HTR-8/SVneo (cell line): ENCODE measurements at regions not wholly inside any gene's neighbourhood (a gene's known extent, or its start where the extent isn't known, plus 50 kb on each side); places are given as distances from the start of the nearest gene placed in this dataset.

ENCODE experiments used
- DNase-seq: peaks from one replicate; pipeline ENCODE4 v3.0.0; 2011; ENCODE audit warnings: low spot score, mixed read lengths; ENCODE audit not compliant: insufficient read length
- FAIRE-seq: peaks from 2 replicates; lab custom pipeline; 2011; peaks lifted over from hg19 to GRCh38; lab: Jason Lieb, UNC

GRCh38 chr9:13902286-13903066 is 411.5 kb downstream of the NFIB start:
- FAIRE-seq (no peak), DNase-seq (no peak)

DNA sequence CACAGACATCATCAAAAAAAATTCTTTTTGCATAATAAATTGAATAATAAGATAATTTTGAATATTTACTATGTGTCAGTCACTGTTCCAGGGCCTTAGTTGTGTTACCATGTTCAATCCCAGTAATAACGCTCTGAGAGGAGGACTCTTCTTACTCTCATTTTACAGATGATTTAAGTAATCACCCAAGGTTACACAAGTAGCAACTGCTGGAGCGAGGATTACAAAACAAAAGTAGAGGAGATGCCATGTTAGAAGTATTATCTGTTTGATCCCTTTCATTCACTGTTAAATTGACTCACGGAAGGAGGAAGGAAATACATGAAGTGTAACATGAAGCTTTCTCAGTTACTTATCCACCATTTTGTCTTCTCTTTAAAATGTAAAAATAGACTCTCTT is 412.8 kb downstream of the NFIB start:
- FAIRE-seq (no peak), DNase-seq (no peak)

GRCh38 chr9:13900449-13900848 is 413.5 kb downstream of the NFIB start:
- no peak for DNase-seq
- FAIRE-seq, result no peak

GRCh38 chr9:13899924-13900323 is 414.0 kb downstream of the NFIB start:
- DNase-seq (no peak), FAIRE-seq (no peak)

DNA sequence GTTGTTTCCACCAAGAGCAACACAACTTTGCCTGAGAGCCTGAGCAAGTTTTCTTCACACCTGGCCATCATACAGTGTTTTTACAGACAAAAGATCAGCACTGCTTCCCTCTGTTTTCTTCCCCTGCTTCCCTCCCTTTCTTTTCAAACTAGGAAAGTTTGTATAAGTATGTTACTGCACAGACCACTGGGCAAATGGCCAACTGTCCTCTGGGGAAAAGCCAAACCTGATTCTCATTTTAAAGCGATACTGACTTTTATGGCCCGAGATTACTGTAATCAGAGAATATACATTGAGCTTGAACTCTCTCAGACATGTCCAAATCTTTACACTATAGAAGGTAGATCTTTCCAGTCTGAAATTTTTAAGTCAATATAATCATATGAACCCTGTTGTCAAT is 415.0 kb downstream of the NFIB start:
- DNase-seq (no peak), FAIRE-seq (no peak)

GRCh38 chr9:13896922-13897835 is 416.8 kb downstream of the NFIB start:
- no peak for FAIRE-seq
- DNase-seq, result no peak

DNA sequence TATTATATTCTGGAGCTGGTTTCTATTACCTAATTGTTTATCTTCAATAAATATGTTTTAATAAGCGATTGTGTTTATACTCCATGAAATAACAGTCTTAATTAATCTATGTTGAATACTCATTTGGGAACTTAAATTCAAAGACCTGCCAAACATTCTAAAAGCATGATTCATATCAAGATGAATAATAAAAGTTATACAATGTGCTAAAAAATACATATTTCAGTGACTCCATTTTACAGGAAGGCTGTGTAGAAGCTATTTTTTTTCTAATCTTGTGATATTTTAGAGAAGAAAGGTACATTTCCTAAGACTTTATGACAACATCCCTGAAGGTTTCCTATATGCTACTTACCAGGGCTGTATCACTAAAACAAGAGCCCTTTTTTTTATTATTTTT is 417.9 kb downstream of the NFIB start:
- no peak for FAIRE-seq
- no peak for DNase-seq

DNA sequence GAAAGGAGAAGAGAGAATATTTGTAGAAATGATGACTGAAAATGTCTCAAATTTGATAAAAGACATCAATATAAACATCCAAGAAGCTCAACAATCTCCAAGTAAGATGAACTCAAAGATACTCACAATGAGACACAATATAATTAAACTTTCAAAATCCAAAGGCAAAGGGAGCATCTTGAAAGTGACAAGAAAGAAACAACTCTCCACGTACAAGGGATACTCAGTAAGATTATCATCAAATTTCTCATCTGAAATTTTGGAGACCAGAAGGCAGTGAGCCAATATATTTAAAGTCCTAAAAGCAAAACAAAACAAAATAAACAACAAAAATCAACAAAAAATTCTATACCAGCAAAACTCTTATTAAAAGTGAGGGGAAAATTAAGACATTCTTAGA is 428.7 kb downstream of the NFIB start:
- DNase-seq, result no peak
- FAIRE-seq, result no peak

DNA sequence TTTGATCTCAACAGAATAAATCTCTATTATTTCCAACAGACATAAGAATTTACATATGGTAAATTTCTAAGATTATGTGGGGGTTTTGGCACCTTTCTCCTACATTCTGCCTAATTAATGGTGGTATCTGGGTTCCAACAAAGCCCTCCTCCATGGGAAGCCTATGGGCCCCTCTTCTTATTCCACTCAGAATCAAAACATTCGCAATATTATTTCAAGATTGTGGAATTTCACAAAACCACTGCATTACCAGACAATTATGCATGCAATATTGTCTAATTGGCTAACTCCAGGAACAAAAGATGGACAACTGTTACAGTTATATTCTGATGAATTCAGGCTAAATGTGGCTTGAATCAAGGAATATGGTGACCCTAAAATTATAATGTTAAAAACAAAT is 434.0 kb downstream of the NFIB start:
- DNase-seq (no peak), FAIRE-seq (no peak)

DNA sequence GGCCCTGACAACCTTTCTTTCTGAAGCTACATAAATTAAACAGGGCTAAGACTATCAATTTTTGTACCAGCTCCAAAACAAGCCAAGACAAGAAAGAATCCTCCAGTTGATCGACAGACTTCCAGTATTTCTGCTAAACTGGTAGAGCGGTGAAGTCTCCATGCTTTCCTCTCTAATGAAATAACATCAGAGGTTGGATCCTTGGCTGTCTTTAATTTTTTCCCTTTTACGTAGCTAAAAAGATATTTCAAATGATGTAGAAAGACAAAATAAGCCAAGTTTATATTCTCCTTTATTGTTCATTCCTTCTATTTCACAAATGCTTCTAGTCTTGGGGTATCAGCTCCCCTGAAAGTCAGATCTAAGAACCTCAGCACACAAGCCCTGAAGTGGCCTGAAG is 434.9 kb downstream of the NFIB start:
- DNase-seq (no peak), FAIRE-seq (no peak)

- FAIRE-seq, result no peak
- DNase-seq, result no peak
These were observed 435.7 kb downstream of the NFIB start for GRCh38 chr9:13878241-13878711.

- no peak for DNase-seq
- no peak for FAIRE-seq
These were observed 437.2 kb downstream of the NFIB start for GRCh38 chr9:13876741-13877140.

GRCh38 chr9:13873203-13873602 is 440.7 kb downstream of the NFIB start:
- DNase-seq, result no peak
- FAIRE-seq, result no peak

DNA sequence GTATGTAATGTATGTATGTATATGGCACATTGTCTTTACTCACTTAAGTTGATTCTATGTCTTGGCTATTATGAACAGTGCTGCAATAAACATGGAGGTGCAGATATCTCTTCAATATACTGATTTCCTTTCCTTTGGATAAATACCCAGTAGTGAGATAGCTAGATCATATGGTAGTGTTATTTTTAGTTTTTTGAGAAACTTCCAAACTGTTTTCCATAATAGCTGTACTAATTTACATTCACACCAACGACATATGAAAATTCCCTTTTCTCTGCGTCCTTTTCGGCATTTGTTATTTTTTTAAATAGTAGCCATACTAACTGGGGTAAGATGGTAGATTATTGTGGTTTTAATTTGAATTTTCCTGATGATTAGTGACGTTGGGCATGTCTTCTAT is 445.6 kb downstream of the NFIB start:
- FAIRE-seq, result no peak
- no peak for DNase-seq

DNA sequence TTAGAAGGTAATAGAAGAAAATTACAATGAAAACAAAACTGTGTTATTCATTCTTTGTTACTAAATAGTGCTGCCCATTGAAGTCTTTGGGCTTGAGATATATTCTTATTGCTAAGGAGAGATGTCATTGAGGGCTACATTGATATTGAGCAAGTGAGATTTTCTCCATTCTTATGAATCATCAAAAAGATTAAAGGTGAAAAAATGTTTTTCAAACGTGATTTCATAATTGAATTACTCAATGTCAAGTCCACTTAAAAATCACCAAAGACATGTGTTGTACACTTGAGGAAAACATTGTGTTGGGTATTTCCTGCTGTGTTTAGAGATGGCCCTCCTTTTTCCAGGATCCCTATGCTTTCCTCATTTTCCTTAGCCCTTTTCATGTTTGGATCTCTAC is 448.1 kb downstream of the NFIB start:
- no peak for DNase-seq
- FAIRE-seq, result no peak

GRCh38 chr9:13863112-13863511 is 450.8 kb downstream of the NFIB start:
- FAIRE-seq, result no peak

DNA sequence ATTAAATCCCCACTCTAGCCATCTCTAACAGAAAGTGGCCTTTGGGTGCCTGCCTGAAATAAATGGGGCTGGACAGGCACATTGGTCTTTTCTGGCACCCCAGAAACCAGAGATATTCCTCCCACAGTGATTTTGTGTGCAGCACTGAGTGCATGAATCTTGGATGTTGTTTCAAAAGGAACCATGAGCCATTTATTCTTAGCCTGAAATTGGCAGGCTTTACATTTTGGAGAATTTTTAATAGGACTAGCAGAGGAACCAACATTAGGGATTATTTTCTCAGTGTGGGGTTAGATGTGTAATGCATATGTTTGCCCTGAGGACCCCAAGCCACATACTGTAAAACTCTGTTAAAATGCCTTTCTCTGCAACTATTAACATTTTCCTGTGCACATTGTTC is 451.3 kb downstream of the NFIB start:
- FAIRE-seq (no peak), DNase-seq (no peak)

More at GRCh38 chr9:13863112-13863511, 450.8 kb downstream of the NFIB start:
- DNase-seq, result no peak

DNA sequence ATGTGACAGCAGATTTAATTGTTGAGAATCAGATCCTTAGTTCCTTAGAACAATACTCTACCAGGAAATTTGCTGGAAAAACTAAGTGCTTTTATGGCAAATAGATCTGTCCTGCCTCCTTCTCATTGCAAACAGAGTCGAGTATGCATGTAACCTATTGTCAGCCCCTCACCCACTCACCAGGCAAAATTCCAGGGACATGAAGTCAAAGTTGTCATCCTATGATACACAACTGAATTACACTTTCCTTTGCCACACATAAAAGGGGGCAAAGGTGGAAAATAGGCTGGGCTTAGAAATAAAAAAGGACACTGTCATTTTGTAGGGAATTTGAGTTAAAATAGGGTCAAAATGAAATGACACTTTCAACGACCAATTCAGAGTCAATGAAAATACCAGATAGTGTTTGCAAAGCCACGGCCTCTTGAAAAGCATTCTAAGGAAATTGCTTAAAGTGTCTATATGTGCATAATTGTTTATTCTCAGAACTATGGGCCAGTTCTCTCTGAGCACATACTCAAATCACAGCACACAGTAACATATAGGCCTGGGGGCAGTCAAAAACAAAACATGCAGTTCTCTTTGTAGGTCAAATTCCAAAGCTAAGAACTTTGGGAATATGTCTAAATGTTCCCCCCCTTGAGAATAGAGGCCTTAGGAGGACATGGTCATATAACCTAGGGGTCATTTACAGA is 452.8 kb downstream of the NFIB start:
- DNase-seq (no peak), FAIRE-seq (no peak)

- DNase-seq (no peak), FAIRE-seq (no peak)
These were observed 453.9 kb downstream of the NFIB start for GRCh38 chr9:13860019-13860418.

GRCh38 chr9:13857521-13857920 is 456.4 kb downstream of the NFIB start:
- no peak for DNase-seq
- FAIRE-seq, result no peak

- FAIRE-seq (no peak), DNase-seq (no peak)
These were observed 466.7 kb downstream of the NFIB start for GRCh38 chr9:13847270-13847669.
